Fibroblast of lung (primary cell): ENCODE measurements at regions not wholly inside any gene's neighbourhood (a gene's known extent, or its start where the extent isn't known, plus 50 kb on each side); places are given as distances from the start of the nearest gene placed in this dataset.

Experiments used
- DNase-seq, 2 donors: peaks; one replicate each; pipeline versions ENCODE4 v3.0.0 to v3.0.0-alpha.2; 2010; ENCODE audit warnings: low read depth in 2 of 2
- H2AFZ ChIP-seq: 2 replicates; pipeline ENCODE4 v1.5.1; 2012; ENCODE audit warnings: low read length, control low read depth, inconsistent platforms
- H3K27ac ChIP-seq: 2 replicates; pipeline ENCODE4 v1.5.1; 2011; ENCODE audit warnings: low read length, control low read depth; ENCODE audit not compliant: insufficient read depth
- H3K27me3 ChIP-seq: 2 replicates; pipeline ENCODE4 v1.5.1; 2011; ENCODE audit warnings: mild to moderate bottlenecking, low read length; ENCODE audit not compliant: control insufficient read depth, insufficient read depth
- H3K36me3 ChIP-seq: 2 replicates; pipeline ENCODE4 v1.5.1; 2011; ENCODE audit warnings: low read length; ENCODE audit not compliant: control insufficient read depth, insufficient read depth
- H3K4me1 ChIP-seq: 2 replicates; pipeline ENCODE4 v1.5.1; 2011; ENCODE audit warnings: low read length; ENCODE audit not compliant: control insufficient read depth, insufficient read depth; ENCODE audit errors: extremely low read depth
- H3K4me2 ChIP-seq: 2 replicates; pipeline ENCODE4 v1.5.1; 2011; ENCODE audit warnings: low read length, control low read depth; ENCODE audit not compliant: insufficient read depth; ENCODE audit errors: extremely low read depth
- H3K4me3 ChIP-seq, 4 experiments: fragments of 200-600 bp in 1 of 4; sonication (generic) in 1 of 4; replicated peaks in 1 of 4; 2 replicates each; pipeline ENCODE4 v1.5.1; 2011 to 2016; ENCODE audit warnings: low read length in 4 of 4, low read depth in 3 of 4, mild to moderate bottlenecking in 3 of 4, control low read depth in 2 of 4, inconsistent platforms in 1 of 4, mixed read lengths in 1 of 4; ENCODE audit not compliant: insufficient read depth in 1 of 4; ENCODE audit errors: control extremely low read depth in 1 of 4
- H3K79me2 ChIP-seq: 2 replicates; pipeline ENCODE4 v1.5.1; 2012; ENCODE audit warnings: mild to moderate bottlenecking, low read length, inconsistent platforms; ENCODE audit not compliant: control insufficient read depth, insufficient read depth
- H3K9ac ChIP-seq: 2 replicates; pipeline ENCODE4 v1.5.1; 2011; ENCODE audit warnings: mild to moderate bottlenecking, low read length, control low read depth; ENCODE audit not compliant: insufficient read depth
- H3K9me3 ChIP-seq: 2 replicates; pipeline ENCODE4 v1.5.1; 2012; ENCODE audit warnings: low read depth, low read length; ENCODE audit not compliant: control insufficient read depth, insufficient read depth
- H4K20me1 ChIP-seq: 2 replicates; pipeline ENCODE4 v1.5.1; 2011; ENCODE audit warnings: low read length; ENCODE audit not compliant: control insufficient read depth, insufficient read depth; ENCODE audit errors: extremely low read depth
- EZH2 ChIP-seq: IDR thresholded peaks from 2 replicates; pipeline ENCODE4 v1.5.1; 2012; ENCODE audit warnings: low read length, control low read depth, mild to moderate bottlenecking; ENCODE audit errors: missing control alignments
- TF ChIP-seq, protein P1 (sequence below), 2 donors: IDR thresholded peaks in 1 of 2; conservative IDR thresholded peaks in 1 of 2; 1 replicate in 1 of 2; 2 replicates in 1 of 2; pipeline ENCODE4 v1.5.1; 2011 to 2012; ENCODE audit warnings: low read length in 2 of 2, control low read depth in 1 of 2, inconsistent platforms in 1 of 2, low read depth in 1 of 2, mild to moderate bottlenecking in 1 of 2

GRCh38 chr2:6234702-6235101 lies 542.5 kb downstream of the SOX11 start:
- no peak overlapping the region for H2AFZ ChIP-seq
- no peak overlapping the region for H3K9ac ChIP-seq
- H4K20me1 ChIP-seq = no peaks in the 10 kb centered on the region
- no peaks in the 10 kb centered on the region for H3K36me3 ChIP-seq
- no peak for DNase-seq
- H3K79me2 ChIP-seq = no peaks in the 10 kb centered on the region
- H3K9me3 ChIP-seq = no peaks in the 10 kb centered on the region
- no peaks in the 10 kb centered on the region for H3K4me1 ChIP-seq
- no peaks in the 10 kb centered on the region for H3K27me3 ChIP-seq
- no peak for TF ChIP-seq EZH2
- TF ChIP-seq, protein P1, sequence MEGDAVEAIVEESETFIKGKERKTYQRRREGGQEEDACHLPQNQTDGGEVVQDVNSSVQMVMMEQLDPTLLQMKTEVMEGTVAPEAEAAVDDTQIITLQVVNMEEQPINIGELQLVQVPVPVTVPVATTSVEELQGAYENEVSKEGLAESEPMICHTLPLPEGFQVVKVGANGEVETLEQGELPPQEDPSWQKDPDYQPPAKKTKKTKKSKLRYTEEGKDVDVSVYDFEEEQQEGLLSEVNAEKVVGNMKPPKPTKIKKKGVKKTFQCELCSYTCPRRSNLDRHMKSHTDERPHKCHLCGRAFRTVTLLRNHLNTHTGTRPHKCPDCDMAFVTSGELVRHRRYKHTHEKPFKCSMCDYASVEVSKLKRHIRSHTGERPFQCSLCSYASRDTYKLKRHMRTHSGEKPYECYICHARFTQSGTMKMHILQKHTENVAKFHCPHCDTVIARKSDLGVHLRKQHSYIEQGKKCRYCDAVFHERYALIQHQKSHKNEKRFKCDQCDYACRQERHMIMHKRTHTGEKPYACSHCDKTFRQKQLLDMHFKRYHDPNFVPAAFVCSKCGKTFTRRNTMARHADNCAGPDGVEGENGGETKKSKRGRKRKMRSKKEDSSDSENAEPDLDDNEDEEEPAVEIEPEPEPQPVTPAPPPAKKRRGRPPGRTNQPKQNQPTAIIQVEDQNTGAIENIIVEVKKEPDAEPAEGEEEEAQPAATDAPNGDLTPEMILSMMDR (conservative IDR thresholded peaks at IDR 0.05 in 1 of 2, IDR thresholded peaks at IDR 0.05 in 1 of 2; ENCODE audit: low read depth in 1 of 2, low read length in 2 of 2) = no peak
- H3K4me3 ChIP-seq = no peak overlapping the region
- no peak overlapping the region for H3K4me2 ChIP-seq
- H3K27ac ChIP-seq = no peak overlapping the region

DNA sequence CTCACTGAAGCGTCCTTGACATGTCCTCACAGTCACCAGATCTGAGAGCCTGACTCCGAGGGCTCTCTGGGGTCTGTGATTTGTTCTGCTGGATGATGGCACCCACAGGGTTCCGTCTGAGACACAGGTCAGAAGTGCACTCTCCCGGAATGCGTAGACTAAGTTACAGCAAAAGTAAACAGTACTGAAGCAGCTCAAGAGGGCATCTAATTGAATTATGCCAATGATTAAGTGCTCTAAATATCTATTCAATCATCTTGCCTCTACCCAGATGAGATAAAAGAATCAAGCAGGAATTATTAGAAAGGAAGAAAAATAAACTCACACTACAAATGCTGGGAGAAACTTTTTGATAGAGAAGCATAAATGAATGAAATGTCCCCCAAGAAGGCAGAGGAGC lies 544.1 kb downstream of the SOX11 start:
- H3K27ac ChIP-seq = no peak overlapping the region
- no peaks in the 10 kb centered on the region for H3K27me3 ChIP-seq
- DNase-seq = no peak
- no peak overlapping the region for H2AFZ ChIP-seq
- H3K4me1 ChIP-seq = no peaks in the 10 kb centered on the region
- no peaks in the 10 kb centered on the region for H4K20me1 ChIP-seq
- H3K9me3 ChIP-seq = no peaks in the 10 kb centered on the region
- H3K36me3 ChIP-seq = no peaks in the 10 kb centered on the region
- no peak overlapping the region for H3K4me3 ChIP-seq
- no peak overlapping the region for H3K9ac ChIP-seq
- no peak for TF ChIP-seq EZH2
- TF ChIP-seq, protein P1 (conservative IDR thresholded peaks at IDR 0.05 in 1 of 2, IDR thresholded peaks at IDR 0.05 in 1 of 2; ENCODE audit: low read depth in 1 of 2, low read length in 2 of 2) = no peak
- no peaks in the 10 kb centered on the region for H3K79me2 ChIP-seq
- no peak overlapping the region for H3K4me2 ChIP-seq

DNA sequence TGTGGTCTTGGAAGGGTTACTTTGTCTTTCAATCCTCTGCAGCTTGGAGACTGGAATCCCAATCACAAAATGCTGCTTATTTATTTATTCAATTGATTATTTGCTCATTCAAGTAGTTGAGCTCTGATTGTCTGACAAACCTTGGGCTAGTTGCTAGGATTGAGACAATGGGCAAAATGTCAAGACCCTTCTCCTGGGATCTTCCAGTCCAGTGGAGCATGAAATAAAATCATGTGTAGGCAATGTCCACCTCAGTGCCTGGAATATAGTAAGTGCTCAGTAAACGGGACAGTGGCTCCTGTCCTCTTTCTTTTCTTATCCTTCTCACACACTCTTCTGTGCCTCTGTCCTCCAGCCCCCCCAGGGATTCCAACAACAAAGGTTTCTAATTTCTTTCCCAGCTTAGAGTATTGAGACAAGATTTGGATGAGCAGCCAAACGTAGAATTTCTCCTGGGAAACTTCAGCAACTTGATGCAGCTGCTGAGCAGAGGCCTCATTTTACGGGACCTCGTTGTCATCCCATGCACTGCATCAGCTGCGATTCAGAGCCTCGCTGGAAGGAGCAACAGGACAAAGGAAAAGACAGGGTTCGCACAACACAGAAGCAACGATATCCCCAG lies 545.0 kb downstream of the SOX11 start:
- no peaks in the 10 kb centered on the region for H4K20me1 ChIP-seq
- H3K36me3 ChIP-seq = no peaks in the 10 kb centered on the region
- H2AFZ ChIP-seq = no peak overlapping the region
- H3K9ac ChIP-seq = no peak overlapping the region
- H3K79me2 ChIP-seq = no peaks in the 10 kb centered on the region
- H3K4me1 ChIP-seq = no peaks in the 10 kb centered on the region
- H3K27me3 ChIP-seq = no peaks in the 10 kb centered on the region
- no peaks in the 10 kb centered on the region for H3K9me3 ChIP-seq
- no peak overlapping the region for H3K4me3 ChIP-seq
- no peak overlapping the region for H3K27ac ChIP-seq
- no peak overlapping the region for H3K4me2 ChIP-seq
- no peak for DNase-seq
- TF ChIP-seq, protein P1 (conservative IDR thresholded peaks at IDR 0.05 in 1 of 2, IDR thresholded peaks at IDR 0.05 in 1 of 2; ENCODE audit: low read depth in 1 of 2, low read length in 2 of 2) = no peak
- TF ChIP-seq EZH2 = no peak
